PC-3 (cell line): ENCODE measurements at regions not wholly inside any gene's neighbourhood (a gene's known extent, or its start where the extent isn't known, plus 50 kb on each side); places are given as distances from the start of the nearest gene placed in this dataset.

Experiments
- ATAC-seq: fragments of 200-7000 bp; cut with Tn5 transposase; 2 replicates; pipeline ENCODE4 v1.9.1; 2020; ENCODE audit warnings: mild to moderate bottlenecking, moderate library complexity
- BruUV-seq: library from RNA; stranded (reverse); fragments of 400-500 nt; replicated peaks from 2 replicates; lab custom pipeline; 2021; lab: Mats Ljungman, UMichigan
- CTCF ChIA-PET: fragments of 300-600 bp; sonication (Branson Sonifier 250); formaldehyde crosslinking; loops from one replicate; lab custom pipeline; 2022; ENCODE audit warnings: antibody characterized with exemption; lab: Charles Lee
- POLR2A ChIA-PET: fragments of 300-600 bp; sonication (Branson Sonifier 250); formaldehyde crosslinking; loops from one replicate; lab custom pipeline; 2022; ENCODE audit warnings: antibody characterized with exemption; ENCODE audit not compliant: unreplicated experiment; lab: Charles Lee
- DNase-seq: peaks from one replicate; pipeline ENCODE4 v3.0.0-alpha.2; 2015
- H2AFZ ChIP-seq: fragments of 300-600 bp; sonication (generic); 2 replicates; pipeline ENCODE4 v1.6.0; 2016; ENCODE audit warnings: antibody characterized with exemption, low read length
- H3F3A ChIP-seq: fragments of 300-600 bp; sonication (generic); one replicate; pipeline ENCODE4 v1.6.0; 2017; ENCODE audit warnings: antibody characterized with exemption, low read length, control low read depth, mild to moderate bottlenecking; ENCODE audit not compliant: unreplicated experiment
- H3K27ac ChIP-seq: fragments of 300-600 bp; sonication (generic); 2 replicates; pipeline ENCODE4 v1.5.1; 2016; ENCODE audit warnings: mild to moderate bottlenecking, low read length
- H3K27me3 ChIP-seq: fragments of 300-600 bp; sonication (generic); 2 replicates; pipeline ENCODE4 v1.6.1; 2016; ENCODE audit warnings: low read length, mixed read lengths
- H3K36me3 ChIP-seq: fragments of 300-600 bp; sonication (generic); 2 replicates; pipeline ENCODE4 v1.6.1; 2016; ENCODE audit warnings: low read depth, mixed run types, low read length, mixed read lengths
- H3K4me1 ChIP-seq: fragments of 300-600 bp; sonication (generic); 2 replicates; pipeline ENCODE4 v1.5.1; 2016; ENCODE audit warnings: low read length; ENCODE audit not compliant: insufficient read depth
- H3K4me2 ChIP-seq: fragments of 300-600 bp; sonication (generic); 2 replicates; pipeline ENCODE4 v1.6.0; 2016; ENCODE audit warnings: low read length
- H3K4me3 ChIP-seq: fragments of 300-600 bp; sonication (generic); 2 replicates; pipeline ENCODE4 v1.5.1; 2016; ENCODE audit warnings: mild to moderate bottlenecking, low read length, mixed read lengths
- H3K79me2 ChIP-seq: fragments of 300-600 bp; sonication (generic); 2 replicates; pipeline ENCODE4 v1.6.1; 2017; ENCODE audit warnings: low read length, mixed read lengths
- H3K9ac ChIP-seq: fragments of 300-600 bp; sonication (generic); 2 replicates; pipeline ENCODE4 v1.6.0; 2016; ENCODE audit warnings: mild to moderate bottlenecking, low read length
- H3K9me2 ChIP-seq: fragments of 300-600 bp; sonication (generic); replicated peaks from 2 replicates; pipeline ENCODE4 v1.6.1; 2016; ENCODE audit warnings: mixed run types, low read length, mixed read lengths
- H3K9me3 ChIP-seq: fragments of 300-600 bp; sonication (generic); 2 replicates; pipeline ENCODE4 v1.6.1; 2016; ENCODE audit warnings: low read length, mixed read lengths
- H4K20me1 ChIP-seq: fragments of 300-600 bp; sonication (generic); 2 replicates; pipeline ENCODE4 v1.6.1; 2016; ENCODE audit warnings: low read length, mixed read lengths
- EZH2 ChIP-seq: fragments of 300-600 bp; sonication (generic); IDR thresholded peaks from one replicate; pipeline ENCODE4 v1.6.1; 2017; ENCODE audit warnings: antibody characterized with exemption, mild to moderate bottlenecking, low read length; ENCODE audit not compliant: unreplicated experiment
- EZH2phosphoT487 ChIP-seq: fragments of 300-600 bp; sonication (generic); IDR thresholded peaks from 2 replicates; pipeline ENCODE4 v1.6.1; 2018; ENCODE audit warnings: mild to moderate bottlenecking, antibody characterized with exemption, low read length, borderline replicate concordance
- intact Hi-C: fragments of 100-400 bp; cut with micrococcal nuclease; formaldehyde crosslinking; loops from 2 replicates; pipeline ENCODE4 v1.9.0; 2023
- TF ChIP-seq, protein P1 (sequence below): fragments of 300-600 bp; sonication (generic); conservative IDR thresholded peaks from 2 replicates; pipeline ENCODE4 v1.5.1; 2017; ENCODE audit warnings: antibody characterized with exemption, low read depth, mild to moderate bottlenecking, low read length

DNA sequence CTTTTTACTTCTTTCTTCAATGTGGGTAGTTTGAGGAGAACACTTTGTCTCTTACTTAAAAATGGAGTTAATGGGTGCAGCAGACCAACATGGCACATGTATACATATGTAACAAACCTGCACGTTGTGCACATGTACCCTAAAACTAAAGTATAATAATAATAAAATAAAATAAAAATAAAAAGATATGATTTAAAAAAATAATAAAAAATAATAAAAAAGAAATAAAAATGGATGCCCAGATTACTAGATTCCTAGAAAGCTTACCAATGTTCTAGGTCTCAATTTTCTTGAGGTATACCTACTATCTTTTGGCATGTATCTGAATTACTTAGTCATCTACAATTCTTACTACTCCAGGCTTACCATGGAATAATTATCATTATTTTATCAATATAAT lies 2001.6 kb upstream of the CDH9 start:
- Histone ChIP-seq H3K9ac (no peak overlapping the region), H3K9me2 (no peaks in the 10 kb centered on the region), H3K9me3 (no peaks in the 10 kb centered on the region), H3K27ac (no peak overlapping the region), H3K4me2 (no peak overlapping the region), H4K20me1 (no peaks in the 10 kb centered on the region), H3K36me3 (no peaks in the 10 kb centered on the region), H2AFZ (no peak overlapping the region), H3K4me1 (no peaks in the 10 kb centered on the region), H3K27me3 (no peaks in the 10 kb centered on the region), H3K79me2 (no peaks in the 10 kb centered on the region), H3K4me3 (no peak overlapping the region), H3F3A (no peaks in the 10 kb centered on the region)
- DNase-seq (no peak), ATAC-seq (no peak)
- POLR2A ChIA-PET, result no interaction called here
- no peak for TF ChIP-seq EZH2
- TF ChIP-seq, protein P1, sequence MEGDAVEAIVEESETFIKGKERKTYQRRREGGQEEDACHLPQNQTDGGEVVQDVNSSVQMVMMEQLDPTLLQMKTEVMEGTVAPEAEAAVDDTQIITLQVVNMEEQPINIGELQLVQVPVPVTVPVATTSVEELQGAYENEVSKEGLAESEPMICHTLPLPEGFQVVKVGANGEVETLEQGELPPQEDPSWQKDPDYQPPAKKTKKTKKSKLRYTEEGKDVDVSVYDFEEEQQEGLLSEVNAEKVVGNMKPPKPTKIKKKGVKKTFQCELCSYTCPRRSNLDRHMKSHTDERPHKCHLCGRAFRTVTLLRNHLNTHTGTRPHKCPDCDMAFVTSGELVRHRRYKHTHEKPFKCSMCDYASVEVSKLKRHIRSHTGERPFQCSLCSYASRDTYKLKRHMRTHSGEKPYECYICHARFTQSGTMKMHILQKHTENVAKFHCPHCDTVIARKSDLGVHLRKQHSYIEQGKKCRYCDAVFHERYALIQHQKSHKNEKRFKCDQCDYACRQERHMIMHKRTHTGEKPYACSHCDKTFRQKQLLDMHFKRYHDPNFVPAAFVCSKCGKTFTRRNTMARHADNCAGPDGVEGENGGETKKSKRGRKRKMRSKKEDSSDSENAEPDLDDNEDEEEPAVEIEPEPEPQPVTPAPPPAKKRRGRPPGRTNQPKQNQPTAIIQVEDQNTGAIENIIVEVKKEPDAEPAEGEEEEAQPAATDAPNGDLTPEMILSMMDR, result no peak
- no peak for TF ChIP-seq EZH2phosphoT487
- no TSS peak for BruUV-seq
- CTCF ChIA-PET, result no interaction called here
- intact Hi-C loops, result no loop called here

DNA sequence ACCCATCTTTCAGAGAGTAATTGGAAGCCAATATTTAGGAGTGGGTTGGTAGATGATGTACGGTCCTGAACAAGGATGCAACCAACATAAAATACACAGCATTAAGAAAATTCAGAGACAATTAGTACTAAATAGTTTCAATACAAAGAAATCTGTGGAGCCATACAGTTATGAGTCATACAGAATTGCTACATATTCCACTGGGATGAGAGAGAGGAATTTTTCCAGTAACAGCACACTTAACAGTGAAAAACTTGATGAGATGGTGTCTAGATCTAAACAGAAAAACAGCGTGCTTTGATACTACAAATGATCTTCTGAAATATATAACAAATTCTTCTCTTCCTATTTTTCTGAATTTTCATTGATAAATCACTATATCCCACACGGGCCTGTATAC lies 1999.3 kb upstream of the CDH9 start:
- Histone ChIP-seq H3K9me2 (no peaks in the 10 kb centered on the region), H3K4me3 (no peak overlapping the region), H3K27ac (no peak overlapping the region), H3K27me3 (no peaks in the 10 kb centered on the region), H3F3A (no peaks in the 10 kb centered on the region), H3K4me1 (no peaks in the 10 kb centered on the region), H3K9me3 (no peaks in the 10 kb centered on the region), H4K20me1 (no peaks in the 10 kb centered on the region), H3K4me2 (no peak overlapping the region), H3K79me2 (no peaks in the 10 kb centered on the region), H3K9ac (no peak overlapping the region), H2AFZ (no peak overlapping the region), H3K36me3 (no peaks in the 10 kb centered on the region)
- no peak for TF ChIP-seq EZH2phosphoT487
- TF ChIP-seq, protein P1, result no peak
- TF ChIP-seq EZH2, result no peak
- CTCF ChIA-PET, result no interaction called here
- ATAC-seq (no peak), DNase-seq (no peak)
- intact Hi-C loops, result no loop called here
- POLR2A ChIA-PET, result no interaction called here
- no TSS peak for BruUV-seq

DNA sequence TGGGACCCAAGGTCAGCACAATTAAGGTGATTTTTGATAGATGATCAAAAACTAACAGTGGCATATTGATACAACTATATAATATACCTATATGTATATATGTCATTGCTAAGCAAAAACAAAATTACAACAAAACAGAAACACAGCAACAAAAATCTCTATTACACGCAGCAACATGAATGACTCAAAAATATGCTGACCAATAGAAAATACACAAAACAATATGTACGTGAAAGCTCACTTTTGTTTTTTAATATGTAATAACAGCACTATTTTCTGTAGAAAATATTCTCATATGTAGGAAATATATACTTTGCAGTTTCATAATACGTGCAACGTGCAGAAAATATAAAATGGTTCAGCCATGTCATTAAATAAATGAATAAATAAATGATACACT lies 1985.7 kb upstream of the CDH9 start:
- no peak for ATAC-seq
- no peak overlapping the region for H3K27ac ChIP-seq
- CTCF ChIA-PET, result no interaction called here
- POLR2A ChIA-PET, result no interaction called here
- H3K4me1 ChIP-seq, result no peaks in the 10 kb centered on the region
- H4K20me1 ChIP-seq, result no peaks in the 10 kb centered on the region
- H2AFZ ChIP-seq, result no peak overlapping the region
- no TSS peak for BruUV-seq
- intact Hi-C loops, result no loop called here
- no peaks in the 10 kb centered on the region for H3K27me3 ChIP-seq
- no peaks in the 10 kb centered on the region for H3K9me2 ChIP-seq
- H3K36me3 ChIP-seq, result no peaks in the 10 kb centered on the region
- no peaks in the 10 kb centered on the region for H3F3A ChIP-seq
- no peak overlapping the region for H3K4me3 ChIP-seq
- TF ChIP-seq EZH2phosphoT487 (no peak), EZH2 (no peak)
- TF ChIP-seq, protein P1, result no peak
- H3K9me3 ChIP-seq, result no peaks in the 10 kb centered on the region
- DNase-seq, result no peak
- H3K4me2 ChIP-seq, result no peak overlapping the region
- H3K79me2 ChIP-seq, result no peaks in the 10 kb centered on the region
- no peak overlapping the region for H3K9ac ChIP-seq
